ENCODE measurements at regions not wholly inside any gene's neighbourhood (a gene's known extent, or its start where the extent isn't known, plus 50 kb on each side); places are given as distances from the start of the nearest gene placed in this dataset.

DNA sequence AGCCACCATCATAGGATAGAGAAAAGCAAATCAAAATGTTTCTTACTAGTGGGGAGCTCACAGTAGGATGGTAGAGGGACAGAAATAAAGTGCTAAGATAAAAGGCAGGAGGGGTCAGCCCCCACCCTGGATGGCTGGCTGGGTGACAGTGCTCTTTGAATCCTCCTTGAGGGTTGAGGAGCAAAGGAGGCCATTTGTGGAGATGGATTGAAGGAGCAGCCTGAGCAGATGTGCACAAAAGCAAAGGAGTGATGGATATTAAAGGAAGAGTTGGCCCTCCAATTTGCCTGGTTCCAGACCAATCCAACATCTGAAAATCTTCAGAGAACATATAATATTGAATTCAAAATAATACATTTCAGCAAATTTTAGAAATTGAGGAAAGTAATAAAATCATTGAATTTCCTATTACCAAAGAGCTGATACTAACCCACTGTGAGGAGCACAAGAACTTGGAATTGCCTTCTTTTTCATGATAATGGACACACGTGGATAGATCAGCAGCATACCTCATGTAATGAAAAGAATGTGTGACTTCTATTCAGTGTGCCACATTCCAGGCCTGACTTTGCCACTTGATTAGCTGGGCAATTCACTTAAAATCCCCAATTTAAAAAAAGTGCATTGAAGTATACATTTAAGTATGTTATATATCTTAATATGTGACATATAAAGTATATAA lies 287.0 kb downstream of the FAT3 start:
- WGBS, 2 donors (ENCODE audit: low coverage in 1 of 2) = 48 to 66% methylated on average over 1 of the region's 1 CpG
- in situ Hi-C loops (cut with MboI; ENCODE audit: low pct_ligation_motif_present in 1 of 4, low pct_unique_long_range_greater_than_20kb in 1 of 4, low sequenced_read_pairs in 3 of 4) = no loop called here

DNA sequence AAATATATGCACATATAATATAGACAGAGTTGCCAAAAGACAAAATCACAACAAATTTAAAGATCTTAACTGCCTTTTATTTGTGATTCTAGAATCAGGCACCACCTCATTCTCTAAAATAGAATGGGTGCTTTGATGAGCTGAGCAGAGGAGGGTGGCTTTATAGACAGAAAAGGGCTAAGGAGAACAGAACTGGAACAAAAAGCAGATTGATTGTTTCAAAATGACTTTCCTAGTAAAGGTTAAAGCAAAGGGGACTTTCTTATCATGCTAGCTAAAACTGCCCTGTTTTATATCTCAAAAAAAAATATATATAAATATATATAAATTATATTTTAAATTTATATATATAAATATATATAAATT lies 287.6 kb downstream of the FAT3 start:
- DNase-seq = no peak
- Histone ChIP-seq H3K4me3 (no peak overlapping the region), H3K27ac (no peak overlapping the region), H3K36me3 (no peaks in the 10 kb centered on the region), H3K4me1 (no peaks in the 10 kb centered on the region), H3K9me3 (no peaks in the 10 kb centered on the region), H3K27me3 (no peaks in the 10 kb centered on the region)
- TF ChIP-seq EP300 (IDR thresholded peaks at IDR 0.05; ENCODE audit: low read depth) = no peak
- TF ChIP-seq CTCF (IDR thresholded peaks at IDR 0.05) = no peak
- no peak for TF ChIP-seq POLR2AphosphoS5 (IDR thresholded peaks at IDR 0.05)
- TF ChIP-seq POLR2A (IDR thresholded peaks at IDR 0.05) = no peak
- intact Hi-C loops (cut with DNase I; ENCODE audit: low total_unique reads) = no loop called here
- in situ Hi-C loops (cut with MboI; ENCODE audit: low pct_ligation_motif_present in 1 of 4, low pct_unique_long_range_greater_than_20kb in 1 of 4, low sequenced_read_pairs in 3 of 4) = no loop called here

More for the DNA sequence above, 287.0 kb downstream of the FAT3 start:
- no peaks in the 10 kb centered on the region for H3K9me3 ChIP-seq
- intact Hi-C loops (cut with DNase I; ENCODE audit: low total_unique reads) = no loop called here
- no peaks in the 10 kb centered on the region for H3K27me3 ChIP-seq
- DNase-seq = no peak
- no peaks in the 10 kb centered on the region for H3K36me3 ChIP-seq
- no peaks in the 10 kb centered on the region for H3K4me1 ChIP-seq
- TF ChIP-seq POLR2A (IDR thresholded peaks at IDR 0.05) (no peak), CTCF (IDR thresholded peaks at IDR 0.05) (no peak), EP300 (IDR thresholded peaks at IDR 0.05; ENCODE audit: low read depth) (no peak), POLR2AphosphoS5 (IDR thresholded peaks at IDR 0.05) (no peak)
- no peak overlapping the region for H3K27ac ChIP-seq
- no peak overlapping the region for H3K4me3 ChIP-seq

DNA sequence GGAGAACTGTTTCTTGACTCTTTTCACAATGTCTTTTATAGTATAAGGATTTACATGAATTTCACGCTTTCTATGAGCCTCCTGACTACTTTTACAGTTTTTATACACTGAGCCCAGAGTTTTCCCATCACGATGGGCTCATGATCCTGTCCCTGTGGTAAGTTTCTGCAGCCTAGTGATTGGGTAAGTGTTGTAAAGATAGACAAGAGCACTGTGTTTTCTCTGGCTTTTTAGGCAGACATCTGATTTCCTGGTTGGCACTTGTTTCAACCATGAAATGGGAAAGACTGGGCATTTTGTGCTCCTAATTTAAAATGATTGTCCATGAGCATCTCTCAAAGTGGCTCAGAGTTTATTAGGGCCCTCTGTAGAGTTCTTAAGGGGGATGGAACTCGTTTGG lies 299.0 kb downstream of the FAT3 start:
- Histone ChIP-seq H3K9me3 (no peaks in the 10 kb centered on the region), H3K4me1 (no peaks in the 10 kb centered on the region), H3K27me3 (no peaks in the 10 kb centered on the region), H3K36me3 (no peaks in the 10 kb centered on the region), H3K4me3 (no peak overlapping the region), H3K27ac (no peak overlapping the region)
- intact Hi-C loops (cut with DNase I; ENCODE audit: low total_unique reads) = no loop called here
- TF ChIP-seq EP300 (IDR thresholded peaks at IDR 0.05; ENCODE audit: low read depth) (no peak), CTCF (IDR thresholded peaks at IDR 0.05) (no peak)
- no peak for DNase-seq
- in situ Hi-C loops (cut with MboI; ENCODE audit: low pct_ligation_motif_present in 1 of 4, low pct_unique_long_range_greater_than_20kb in 1 of 4, low sequenced_read_pairs in 3 of 4) = no loop called here
- 58 to 59% methylated on average over 3 of the region's 3 CpGs for WGBS, 2 donors (ENCODE audit: low coverage in 1 of 2)

GRCh38 chr11:92524542-92524941 lies 299.9 kb downstream of the FAT3 start:
- no peak for TF ChIP-seq EP300 (IDR thresholded peaks at IDR 0.05; ENCODE audit: low read depth)
- TF ChIP-seq POLR2A (IDR thresholded peaks at IDR 0.05) = no peak
- TF ChIP-seq POLR2AphosphoS5 (IDR thresholded peaks at IDR 0.05) = no peak
- TF ChIP-seq CTCF (IDR thresholded peaks at IDR 0.05) = no peak
- Histone ChIP-seq H3K4me1 (no peaks in the 10 kb centered on the region), H3K4me3 (no peak overlapping the region), H3K9me3 (no peaks in the 10 kb centered on the region), H3K36me3 (no peaks in the 10 kb centered on the region), H3K27me3 (no peaks in the 10 kb centered on the region), H3K27ac (no peak overlapping the region)
- in situ Hi-C loops (cut with MboI; ENCODE audit: low pct_ligation_motif_present in 1 of 4, low pct_unique_long_range_greater_than_20kb in 1 of 4, low sequenced_read_pairs in 3 of 4) = no loop called here
- WGBS, 2 donors (ENCODE audit: low coverage in 1 of 2) = 92 to 100% methylated on average over 4 to 5 of the region's 5 CpGs
- intact Hi-C loops (cut with DNase I; ENCODE audit: low total_unique reads) = no loop called here
- DNase-seq = no peak

Data from transverse colon (tissue), 4 donors.